HepG2 (cell line): ENCODE measurements at regions not wholly inside any gene's neighbourhood (a gene's known extent, or its start where the extent isn't known, plus 50 kb on each side); places are given as distances from the start of the nearest gene placed in this dataset.

ENCODE experiments used
- ATAC-seq: fragments of 200-7000 bp; cut with Tn5 transposase; 3 replicates; pipeline ENCODE4 v1.9.1; 2020; ENCODE audit warnings: mild to moderate bottlenecking, moderate library complexity
- BruUV-seq: library from RNA; stranded (reverse); fragments of 400-500 nt; replicated peaks from 2 replicates; lab custom pipeline; 2021; lab: Mats Ljungman, UMichigan
- CTCF ChIA-PET: fragments of 300-600 bp; formaldehyde crosslinking; extraction: SDS; loops from one replicate; lab custom pipeline; 2021; ENCODE audit warnings: low total read pairs, inconsistent platforms, low intra/inter-chr PET ratio; lab: Yijun Ruan, JAX
- POLR2A ChIA-PET: fragments of 350-600 bp; sonication (Branson Sonifier 250); formaldehyde crosslinking; loops from one replicate; lab custom pipeline; 2020; ENCODE audit warnings: antibody characterized with exemption, inconsistent platforms; lab: Yijun Ruan, JAX
- DNase-seq: peaks from one replicate; pipeline ENCODE4 v3.0.0-alpha.2; 2015; ENCODE audit warnings: low spot score
- FAIRE-seq: peaks from 3 replicates; lab custom pipeline; 2011; peaks lifted over from hg19 to GRCh38; lab: Jason Lieb, UNC
- H2AFZ ChIP-seq: one replicate; pipeline ENCODE4 v1.6.1; 2011; ENCODE audit warnings: low read length, inconsistent platforms
- H3K27ac ChIP-seq: fragments of 300-600 bp; 3 replicates; pipeline ENCODE4 v1.8.0; 2011; ENCODE audit warnings: mixed run types, mild to moderate bottlenecking, mixed read lengths, low read length, inconsistent platforms; ENCODE audit not compliant: insufficient read depth; ENCODE audit errors: extremely low read length
- H3K27me3 ChIP-seq, 2 experiments: fragments of 200-600 bp in 1 of 2; 2 replicates in 1 of 2; 3 replicates in 1 of 2; pipeline versions ENCODE4 v1.6.0 to v1.8.0; 2011; ENCODE audit warnings: low read length in 2 of 2, mild to moderate bottlenecking in 2 of 2, moderate library complexity in 2 of 2, inconsistent platforms in 1 of 2; ENCODE audit not compliant: insufficient read depth in 2 of 2, control insufficient read depth in 1 of 2
- H3K36me3 ChIP-seq, 2 experiments: fragments of 200-600 bp in 1 of 2; replicated peaks in 1 of 2; 2 replicates in 1 of 2; 3 replicates in 1 of 2; pipeline versions ENCODE4 v1.5.1 to v1.8.0; 2011; ENCODE audit warnings: low read length in 2 of 2, inconsistent platforms in 1 of 2; ENCODE audit not compliant: insufficient read depth in 2 of 2, control insufficient read depth in 1 of 2
- H3K4me1 ChIP-seq: 2 replicates; pipeline ENCODE4 v1.5.1; 2012; ENCODE audit warnings: low read length, inconsistent platforms; ENCODE audit not compliant: insufficient read depth
- H3K4me2 ChIP-seq: 2 replicates; pipeline ENCODE4 v1.6.0; 2011; ENCODE audit warnings: low read depth, low read length, inconsistent platforms
- H3K4me3 ChIP-seq, 3 experiments: fragments of 200-600 bp in 1 of 3; sonication (generic), shearing (Covaris generic) in 1 of 3; replicated peaks in 1 of 3; 2 replicates each; pipeline ENCODE4 v1.5.1; 2011 to 2016; ENCODE audit warnings: low read length in 3 of 3, inconsistent platforms in 2 of 3, low read depth in 2 of 3, mild to moderate bottlenecking in 2 of 3, control low read depth in 1 of 3, mixed read lengths in 1 of 3; ENCODE audit not compliant: insufficient read depth in 1 of 3
- H3K79me2 ChIP-seq: one replicate; pipeline ENCODE4 v1.6.1; 2011; ENCODE audit warnings: low read length, inconsistent platforms; ENCODE audit not compliant: insufficient read depth
- H3K9ac ChIP-seq: 2 replicates; pipeline ENCODE4 v1.6.0; 2011; ENCODE audit warnings: mild to moderate bottlenecking, low read depth, low read length, inconsistent platforms; ENCODE audit not compliant: insufficient read depth
- H3K9me3 ChIP-seq: 2 replicates; pipeline ENCODE4 v1.5.1; 2012; ENCODE audit warnings: mild to moderate bottlenecking, low read length
- H4K20me1 ChIP-seq: 2 replicates; pipeline ENCODE4 v1.6.0; 2011; ENCODE audit warnings: inconsistent platforms, mild to moderate bottlenecking, low read length, moderate library complexity; ENCODE audit not compliant: insufficient read depth
- FOSL1 ChIP-seq: sonication (generic); formaldehyde crosslinking; IDR thresholded peaks from 2 replicates; pipeline ENCODE4 v1.9.0; 2021; ENCODE audit warnings: missing genetic modification reagents, borderline replicate concordance
- RBAK ChIP-seq: sonication (generic); formaldehyde crosslinking; IDR thresholded peaks from 2 replicates; pipeline ENCODE4 v1.5.1; 2020; ENCODE audit warnings: mild to moderate bottlenecking, missing genetic modification reagents
- REPIN1 ChIP-seq: sonication (generic); formaldehyde crosslinking; IDR thresholded peaks from 2 replicates; pipeline ENCODE4 v1.8.0; 2022; ENCODE audit warnings: missing genetic modification reagents, low read depth, mild to moderate bottlenecking, borderline replicate concordance
- THAP11 ChIP-seq: IDR thresholded peaks from 2 replicates; pipeline ENCODE4 v1.6.1; 2016; ENCODE audit warnings: missing biosample characterization, missing genetic modification reagents
- THAP7 ChIP-seq: sonication (generic); formaldehyde crosslinking; IDR thresholded peaks from 2 replicates; pipeline ENCODE4 v1.8.1; 2023; ENCODE audit warnings: mild to moderate bottlenecking, missing genetic modification reagents
- ZNF451 ChIP-seq: sonication (generic); formaldehyde crosslinking; IDR thresholded peaks from 2 replicates; pipeline ENCODE4 v1.5.0; 2020; ENCODE audit warnings: mild to moderate bottlenecking, missing genetic modification reagents
- in situ Hi-C: cut with HindIII; loops from 2 replicates; pipeline ENCODE4 v1.10.0; 2017; ENCODE audit warnings: low pct_unique_long_range_greater_than_20kb; ENCODE audit not compliant: extremely low pct_ligation_motif_present
- intact Hi-C: fragments of 100-400 bp; cut with micrococcal nuclease; formaldehyde crosslinking; loops from one replicate; pipeline ENCODE4 v1.10.0; 2022; ENCODE audit not compliant: unreplicated experiment
- TF ChIP-seq, protein P1 (sequence below): sonication (generic); formaldehyde crosslinking; IDR thresholded peaks from 2 replicates; pipeline ENCODE4 v1.5.0; 2020; ENCODE audit warnings: mild to moderate bottlenecking, missing genetic modification reagents

DNA sequence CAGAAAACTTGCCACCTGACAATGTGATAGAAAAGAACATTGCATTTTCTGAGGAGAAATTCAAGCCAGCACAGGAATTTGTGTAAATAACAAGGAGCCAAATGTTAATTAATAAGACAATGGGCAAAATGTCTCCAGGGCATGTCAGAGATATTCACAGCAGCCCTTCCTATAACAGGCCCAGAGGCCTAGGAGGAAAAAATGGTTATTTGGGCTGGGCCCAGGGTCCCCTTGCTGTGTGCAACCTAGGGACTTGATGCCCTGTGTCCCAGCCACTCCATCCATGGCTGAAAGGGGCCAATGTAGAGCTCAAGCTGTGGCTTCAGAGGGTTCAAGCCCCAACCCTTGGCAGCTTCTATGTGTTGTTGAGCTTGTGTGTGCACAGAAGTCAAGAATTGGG lies 55.5 kb upstream of the GABRG1 start:
- CTCF ChIA-PET = no interaction called here
- Histone ChIP-seq H4K20me1 (no peaks in the 10 kb centered on the region), H3K9me3 (peaks cover 62% of the 10 kb centered on the region), H3K36me3 (no peaks in the 10 kb centered on the region), H3K4me2 (no peak overlapping the region), H3K4me3 (no peak overlapping the region), H2AFZ (no peak overlapping the region), H3K4me1 (no peaks in the 10 kb centered on the region), H3K27ac (no peak overlapping the region), H3K79me2 (no peaks in the 10 kb centered on the region), H3K27me3 (no peaks in the 10 kb centered on the region), H3K9ac (no peak overlapping the region)
- no peak for FAIRE-seq
- intact Hi-C loops = no loop called here
- no peak for TF ChIP-seq RBAK
- TF ChIP-seq, protein P1, sequence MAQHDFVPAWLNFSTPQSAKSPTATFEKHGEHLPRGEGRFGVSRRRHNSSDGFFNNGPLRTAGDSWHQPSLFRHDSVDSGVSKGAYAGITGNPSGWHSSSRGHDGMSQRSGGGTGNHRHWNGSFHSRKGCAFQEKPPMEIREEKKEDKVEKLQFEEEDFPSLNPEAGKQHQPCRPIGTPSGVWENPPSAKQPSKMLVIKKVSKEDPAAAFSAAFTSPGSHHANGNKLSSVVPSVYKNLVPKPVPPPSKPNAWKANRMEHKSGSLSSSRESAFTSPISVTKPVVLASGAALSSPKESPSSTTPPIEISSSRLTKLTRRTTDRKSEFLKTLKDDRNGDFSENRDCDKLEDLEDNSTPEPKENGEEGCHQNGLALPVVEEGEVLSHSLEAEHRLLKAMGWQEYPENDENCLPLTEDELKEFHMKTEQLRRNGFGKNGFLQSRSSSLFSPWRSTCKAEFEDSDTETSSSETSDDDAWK (CRISPR knock-in tag) = no peak
- no peak for TF ChIP-seq FOSL1
- no peak for TF ChIP-seq THAP7 (CRISPR knock-in tag)
- TF ChIP-seq ZNF451 (CRISPR knock-in tag) = no peak
- TF ChIP-seq THAP11 = no peak
- no peak for TF ChIP-seq REPIN1 (CRISPR knock-in tag)
- in situ Hi-C loops = no loop called here
- no peak for DNase-seq
- ATAC-seq = no peak
- BruUV-seq = no TSS peak
- POLR2A ChIA-PET = no interaction called here
